HG03066 (cell line): ENCODE measurements at regions not wholly inside any gene's neighbourhood (a gene's known extent, or its start where the extent isn't known, plus 50 kb on each side); places are given as distances from the start of the nearest gene placed in this dataset.

Experiments used
- ATAC-seq: cut with Tn5 transposase; IDR thresholded peaks from one replicate; pipeline ENCODE4 v1.9.1; 2021; ENCODE audit warnings: low read depth; ENCODE audit not compliant: unreplicated experiment

DNA sequence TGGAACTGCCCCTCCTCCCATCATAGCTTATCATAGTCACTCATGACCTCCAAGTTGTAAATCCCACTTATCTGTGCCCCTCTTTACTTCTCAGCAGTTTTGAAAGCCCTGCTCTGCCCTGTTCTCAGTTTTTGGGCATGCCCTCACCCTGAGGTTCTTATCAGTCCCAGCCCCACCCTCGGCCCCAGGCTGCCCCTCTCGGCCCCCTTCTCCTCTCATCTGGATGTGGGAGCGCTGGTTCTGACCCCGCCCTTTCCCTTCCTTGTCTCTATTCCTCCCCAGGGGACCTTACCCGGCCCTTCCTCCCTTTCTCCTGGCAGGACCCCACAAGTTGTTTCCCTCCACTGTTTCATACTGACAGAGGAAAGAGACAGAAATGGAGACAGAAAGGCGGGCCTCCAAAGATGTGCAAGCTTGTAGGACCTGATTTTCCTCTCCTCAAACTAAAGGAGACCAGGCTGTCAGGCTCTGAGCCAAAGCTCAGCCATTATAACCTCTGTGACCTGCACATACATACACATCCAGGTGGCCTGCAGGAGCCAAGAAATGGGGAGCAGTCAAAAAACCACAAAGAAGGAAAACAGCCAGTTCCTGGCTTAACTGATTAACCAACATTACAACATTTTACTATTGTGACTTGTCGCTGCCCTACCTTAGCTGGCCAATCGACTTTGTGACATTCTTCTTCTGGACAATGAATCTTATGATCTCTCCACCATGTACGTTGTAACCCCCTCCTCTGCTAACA is 171.0 kb upstream of the HS6ST1 start:
- ATAC-seq, result no peak

DNA sequence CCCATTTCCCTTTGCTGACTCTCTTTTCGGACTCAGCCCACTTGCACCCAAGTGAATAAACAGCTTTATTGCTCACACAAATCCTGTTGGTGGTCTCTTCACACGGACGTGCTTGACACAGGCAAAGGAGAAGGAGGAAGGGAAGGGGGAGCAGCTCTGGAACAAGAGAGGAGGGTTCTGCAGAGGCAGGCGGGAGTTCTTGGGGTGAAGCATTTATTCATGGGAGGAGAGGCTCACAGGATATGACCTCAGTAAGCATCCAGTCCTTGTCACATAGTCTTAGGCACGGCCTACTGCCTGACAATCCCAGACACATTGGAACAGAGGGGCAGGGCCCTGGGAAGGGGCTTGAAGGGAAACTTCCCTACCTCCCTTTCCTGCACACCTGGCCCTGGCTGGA is 171.7 kb upstream of the HS6ST1 start:
- ATAC-seq, result no peak

DNA sequence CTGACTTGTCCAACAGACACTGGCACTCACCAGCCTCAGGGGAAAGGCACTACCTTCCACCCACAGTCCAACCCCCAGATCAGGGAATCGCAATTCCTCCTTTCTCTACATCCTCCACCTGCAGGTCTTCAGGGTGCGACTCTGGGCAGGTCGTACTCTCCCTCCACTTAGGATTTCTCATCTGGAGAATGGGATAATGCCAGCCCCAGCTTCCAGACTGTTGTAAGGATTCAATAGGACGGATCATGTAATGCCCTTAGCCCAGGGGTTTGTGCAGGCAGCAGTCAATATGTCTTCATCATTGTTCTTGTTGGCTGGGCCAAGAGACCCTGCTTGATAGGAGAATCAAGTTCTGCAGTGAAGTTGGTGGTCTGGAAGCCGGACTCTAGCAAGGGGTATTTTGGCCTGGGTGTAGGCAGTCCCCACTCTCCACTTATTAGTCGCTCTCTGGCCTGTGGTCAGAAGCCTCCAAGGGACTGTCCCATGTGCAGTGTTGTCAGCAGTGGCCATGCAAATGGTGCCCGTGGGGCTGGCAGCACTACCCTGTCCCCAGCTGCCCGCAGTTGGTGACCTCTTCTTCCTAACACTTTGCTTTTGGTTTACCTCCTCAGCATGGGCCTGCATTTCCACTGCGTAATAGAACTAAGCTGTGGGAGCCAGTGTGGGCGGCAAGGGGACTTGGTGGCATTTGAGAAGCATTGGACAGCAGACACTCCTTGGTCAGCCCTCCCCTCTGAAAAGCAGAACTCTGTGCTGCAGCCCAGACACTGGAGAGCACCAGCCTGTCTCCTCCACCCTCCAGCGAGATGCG is 172.4 kb upstream of the HS6ST1 start:
- no peak for ATAC-seq

DNA sequence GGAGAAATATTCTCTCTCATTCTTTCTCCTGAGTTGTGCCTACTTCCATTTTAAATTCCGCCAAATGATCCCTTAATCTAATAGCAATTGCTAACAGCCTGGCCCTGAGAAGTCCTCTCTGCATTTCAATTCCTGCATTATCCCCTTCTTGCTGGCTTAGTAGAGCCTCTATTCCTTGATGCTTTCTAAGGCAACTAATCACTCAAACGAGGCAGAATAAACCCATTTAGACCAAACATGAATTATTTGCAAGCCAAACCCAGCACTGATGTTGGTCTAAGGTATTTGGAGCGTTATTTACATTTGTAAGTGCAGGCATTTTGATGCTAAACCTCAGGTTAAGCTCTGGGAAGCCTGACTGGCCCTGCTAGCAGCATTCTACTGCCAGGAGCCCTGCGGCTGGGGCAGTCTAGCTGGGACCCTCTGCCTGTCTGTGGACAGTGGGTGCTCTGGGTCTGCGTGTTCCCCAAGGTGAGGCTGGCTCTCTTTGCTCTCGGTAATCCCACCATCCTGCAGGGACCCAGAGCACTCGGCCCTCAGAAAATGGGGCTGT is 173.1 kb upstream of the HS6ST1 start:
- ATAC-seq, result no peak

DNA sequence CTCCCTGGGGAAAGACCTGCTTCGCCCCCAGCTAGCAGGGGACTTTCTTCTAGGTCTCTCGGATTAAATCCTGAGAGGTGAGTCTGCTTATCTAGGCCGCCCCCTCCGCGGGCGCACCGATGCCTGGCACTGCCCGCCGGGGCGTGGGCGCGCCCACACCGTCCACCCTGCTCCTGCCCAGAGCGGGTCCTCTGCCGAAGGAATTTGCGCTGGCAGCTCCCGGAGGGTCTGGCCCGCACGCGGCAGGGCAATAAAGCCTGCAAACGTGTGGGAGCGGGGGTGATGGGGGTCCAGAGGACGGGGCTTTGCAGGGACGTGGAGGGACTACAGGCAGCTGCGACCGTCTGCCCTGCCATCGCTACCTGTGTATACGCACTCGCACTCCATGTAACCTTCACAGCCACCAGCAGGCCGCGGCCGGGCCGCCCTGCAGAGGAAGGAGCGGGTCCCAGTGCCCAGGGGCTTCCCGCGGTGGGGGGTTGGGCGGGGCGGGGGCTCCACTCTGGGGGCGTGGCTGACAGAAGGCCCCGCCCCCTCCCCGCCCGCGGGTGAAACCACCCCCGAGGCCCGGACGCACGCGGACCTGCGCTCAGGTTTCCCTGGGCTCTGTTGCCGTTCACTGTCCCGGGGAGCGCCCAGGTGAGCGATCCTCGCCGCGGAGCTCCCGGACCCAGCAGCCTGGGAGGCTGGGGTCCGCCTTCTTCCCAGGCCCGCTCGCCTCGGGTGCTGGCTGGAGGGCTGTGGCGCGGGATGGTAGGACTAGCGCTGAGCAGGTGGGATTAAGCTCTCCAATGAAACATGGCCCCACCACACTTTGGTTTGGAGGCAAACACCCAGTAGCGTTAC is 174.5 kb upstream of the HS6ST1 start:
- no peak for ATAC-seq

DNA sequence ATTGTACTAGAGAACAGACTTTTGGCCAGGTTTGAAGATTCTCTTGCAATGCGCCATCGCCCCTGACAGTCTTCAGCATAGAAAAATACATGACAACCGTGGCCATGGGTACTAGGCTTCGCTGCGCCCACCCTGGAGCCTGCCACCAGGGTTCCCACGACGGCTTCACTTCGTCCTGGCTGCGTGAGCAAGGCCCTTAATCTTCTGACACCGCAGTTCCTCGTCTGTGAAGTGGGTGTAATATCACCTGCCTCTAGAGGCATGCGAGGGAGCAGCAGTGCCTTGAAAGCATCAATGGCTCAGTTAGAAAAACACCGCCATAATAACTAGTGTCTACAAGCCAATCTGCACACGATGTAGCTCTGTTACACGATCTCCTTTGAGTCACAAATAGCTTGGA is 175.2 kb upstream of the HS6ST1 start:
- ATAC-seq, result no peak

DNA sequence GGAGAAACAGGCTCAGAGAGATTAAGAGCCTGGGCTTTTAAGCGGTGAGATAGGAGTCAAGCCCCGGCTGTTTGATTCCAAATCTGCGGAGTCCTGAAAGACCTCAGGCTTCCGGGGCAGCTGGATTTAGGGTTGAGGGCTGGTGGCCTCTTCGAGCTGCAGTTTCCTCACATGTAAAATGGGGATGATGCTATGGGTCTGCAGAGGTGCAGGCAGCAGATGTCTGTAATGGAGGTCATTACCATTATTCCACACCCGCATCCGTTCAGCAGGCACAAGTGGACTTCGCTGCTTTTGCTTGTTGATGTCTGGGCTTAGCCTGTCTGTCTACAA is 175.6 kb upstream of the HS6ST1 start:
- ATAC-seq, result no peak

DNA sequence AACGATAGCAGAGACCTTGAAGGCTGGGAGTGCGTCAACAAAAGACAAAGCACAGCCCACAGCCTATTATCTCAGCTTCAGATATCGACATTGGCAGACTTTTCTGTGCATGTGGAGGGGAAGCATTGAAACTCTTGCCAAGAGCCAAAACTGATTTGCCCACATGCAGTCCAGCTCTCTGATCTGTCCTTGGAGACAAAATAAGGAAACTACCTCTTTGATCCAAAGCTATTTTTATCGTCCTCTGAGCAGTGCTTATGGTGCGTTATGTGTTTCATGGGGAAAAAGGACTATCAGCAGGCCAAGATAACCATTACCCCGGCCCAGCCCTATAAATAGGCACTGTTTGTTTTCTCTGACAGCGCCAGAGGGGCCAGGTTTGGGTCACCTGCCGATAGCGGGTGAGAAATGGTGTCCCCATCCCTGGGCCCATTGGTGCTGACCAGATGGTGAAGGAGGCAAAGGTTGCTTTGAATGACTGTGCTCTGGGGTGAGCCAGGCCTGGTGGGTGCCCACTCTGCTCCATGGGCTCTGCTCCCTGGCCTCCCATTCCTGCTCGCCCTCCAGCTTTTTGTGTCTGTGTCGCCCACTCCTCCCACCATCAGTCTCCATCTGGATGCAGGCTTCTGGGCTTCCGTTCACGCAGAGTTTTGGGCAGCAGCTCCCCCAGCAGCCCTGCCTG is 176.1 kb upstream of the HS6ST1 start:
- ATAC-seq, result no peak

DNA sequence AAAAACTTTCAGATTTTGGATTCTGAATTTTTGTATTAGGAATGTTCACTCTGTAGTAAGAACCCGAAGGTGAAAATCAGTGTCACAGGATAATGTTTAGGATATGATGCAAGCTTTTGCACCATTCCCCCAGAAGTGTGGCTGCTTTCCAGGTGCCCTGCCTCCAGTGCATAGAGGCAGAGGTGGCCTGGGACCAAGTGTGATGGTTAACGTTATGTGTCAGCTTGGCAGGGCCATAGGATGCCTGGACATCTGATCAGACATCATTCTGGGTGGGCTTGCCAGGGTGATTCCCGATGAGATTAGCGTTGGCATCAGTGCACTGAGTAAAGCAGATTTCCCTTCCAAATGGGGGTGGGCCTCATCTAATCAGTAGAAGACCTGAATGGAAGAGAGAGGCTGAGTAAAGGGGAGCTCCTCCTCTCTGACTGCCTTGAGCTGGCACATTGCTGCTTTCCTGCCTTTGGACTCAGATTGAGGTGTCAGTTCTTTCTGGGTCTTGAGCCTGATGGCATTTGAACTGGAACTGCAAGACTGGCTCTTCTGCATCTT is 177.4 kb upstream of the HS6ST1 start:
- ATAC-seq, result no peak

DNA sequence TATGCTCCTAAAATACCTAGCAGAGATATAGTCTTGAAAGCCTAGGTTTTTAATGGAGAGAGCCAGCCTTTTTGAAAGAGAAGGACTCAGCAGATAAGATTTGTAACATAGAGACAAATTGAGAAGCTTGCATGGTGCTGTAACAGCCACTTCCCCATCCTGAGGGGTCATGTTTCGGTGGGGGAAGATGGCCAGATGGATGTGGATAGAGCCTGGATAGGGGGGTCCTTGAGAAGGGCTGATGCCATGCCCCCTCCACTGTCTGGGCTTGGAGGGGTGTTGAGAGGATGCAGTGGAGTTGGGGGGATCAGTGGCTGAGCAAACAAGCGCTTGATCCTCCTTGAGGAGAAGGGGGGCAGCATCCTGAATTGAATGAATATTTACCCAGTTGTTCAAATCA is 178.0 kb upstream of the HS6ST1 start:
- no peak for ATAC-seq

DNA sequence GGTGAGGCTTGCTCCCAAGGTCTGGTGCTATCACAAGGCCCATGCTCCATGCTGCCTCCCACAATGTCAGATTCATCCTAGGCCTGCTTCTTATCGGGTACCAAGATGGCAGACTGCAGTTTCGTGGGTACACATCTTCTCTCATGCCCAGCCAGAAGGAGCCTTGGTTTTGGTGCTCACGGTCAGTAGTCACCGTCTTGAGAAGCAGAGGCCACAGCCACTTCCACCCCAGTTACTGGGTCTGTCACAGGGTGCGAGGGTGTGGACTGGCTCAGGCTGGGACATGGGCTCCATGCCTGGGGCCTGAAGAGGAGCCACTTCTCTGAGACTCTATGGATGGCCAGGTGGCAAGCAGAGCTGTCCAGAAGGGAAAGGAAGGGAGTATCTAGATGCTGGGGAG is 178.8 kb upstream of the HS6ST1 start:
- no peak for ATAC-seq

DNA sequence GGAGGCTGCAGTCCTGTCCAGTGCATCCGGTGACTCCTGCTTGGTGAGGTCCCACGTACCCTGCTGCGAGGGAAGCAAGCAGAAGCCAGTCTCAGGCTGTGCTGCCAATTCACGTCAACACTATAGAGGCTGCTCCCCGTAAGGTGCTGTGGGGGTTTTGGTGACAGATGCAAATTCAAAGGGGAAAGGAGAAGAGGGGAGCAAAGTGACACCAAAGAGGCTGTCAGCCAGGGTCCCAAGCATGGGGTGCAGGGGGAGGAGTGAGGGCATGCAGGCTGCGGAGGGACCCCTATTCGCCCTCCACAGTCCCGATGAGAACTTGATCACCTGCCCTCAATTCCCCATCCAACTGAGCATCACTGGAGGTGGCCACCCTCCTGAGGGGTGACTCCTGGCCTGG is 179.4 kb upstream of the HS6ST1 start:
- no peak for ATAC-seq

DNA sequence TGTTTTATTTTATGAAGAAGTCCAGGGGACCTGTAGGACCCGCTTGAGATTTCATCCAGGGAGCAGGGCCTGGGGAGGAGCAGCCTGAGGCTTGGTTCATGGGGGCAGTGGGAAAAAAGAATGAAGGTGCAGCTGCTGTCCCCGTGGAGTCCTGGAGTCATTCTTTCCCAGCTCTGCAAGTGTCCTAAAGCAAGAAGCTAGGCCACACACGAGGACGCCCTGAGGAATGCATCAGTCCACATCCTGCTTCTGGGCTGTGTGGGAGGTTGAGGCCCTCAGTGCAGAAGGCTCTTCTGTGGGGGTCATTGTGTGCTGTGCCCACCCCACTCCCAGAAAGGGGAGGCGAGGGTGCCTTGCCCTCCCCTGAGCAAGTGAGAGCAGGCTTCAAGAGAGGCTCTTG is 179.9 kb upstream of the HS6ST1 start:
- no peak for ATAC-seq

DNA sequence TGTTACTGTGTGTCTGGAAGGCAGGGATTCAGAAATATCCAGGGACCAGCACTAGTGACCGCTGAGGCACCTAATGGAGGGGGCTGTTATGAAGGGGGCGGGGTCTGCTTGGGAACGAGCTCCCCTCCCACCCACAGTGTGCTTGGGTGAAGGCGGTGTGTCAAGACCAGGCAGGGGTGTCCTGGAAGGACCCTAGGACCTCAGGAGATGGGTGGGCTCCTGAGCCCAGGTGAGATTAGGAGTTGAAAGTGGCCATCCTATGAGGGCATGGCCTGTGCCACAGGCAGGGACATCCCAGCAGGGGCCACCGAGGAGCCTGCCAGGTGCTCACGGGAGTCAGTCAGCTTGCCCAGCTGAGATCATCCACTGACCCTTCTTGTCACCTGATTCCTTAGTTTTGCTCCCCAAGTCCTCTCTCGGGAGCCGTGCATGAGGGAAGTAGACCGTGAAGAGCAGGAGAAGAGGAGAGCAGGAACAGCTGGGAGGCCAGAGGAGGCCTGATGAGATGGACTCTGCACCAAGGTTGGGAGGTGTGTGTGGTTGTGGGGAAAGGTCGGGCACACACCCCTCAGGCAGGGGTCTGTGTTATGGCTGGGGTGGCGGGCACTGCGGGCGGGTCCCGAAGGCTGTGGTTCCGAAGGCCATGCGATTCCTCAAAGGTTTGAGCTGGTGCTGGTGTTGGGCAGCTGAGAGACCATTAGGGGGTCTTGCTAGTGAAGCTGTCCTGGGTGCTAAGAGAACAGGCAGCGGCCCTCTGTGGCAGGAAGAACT is 180.9 kb upstream of the HS6ST1 start:
- no peak for ATAC-seq

DNA sequence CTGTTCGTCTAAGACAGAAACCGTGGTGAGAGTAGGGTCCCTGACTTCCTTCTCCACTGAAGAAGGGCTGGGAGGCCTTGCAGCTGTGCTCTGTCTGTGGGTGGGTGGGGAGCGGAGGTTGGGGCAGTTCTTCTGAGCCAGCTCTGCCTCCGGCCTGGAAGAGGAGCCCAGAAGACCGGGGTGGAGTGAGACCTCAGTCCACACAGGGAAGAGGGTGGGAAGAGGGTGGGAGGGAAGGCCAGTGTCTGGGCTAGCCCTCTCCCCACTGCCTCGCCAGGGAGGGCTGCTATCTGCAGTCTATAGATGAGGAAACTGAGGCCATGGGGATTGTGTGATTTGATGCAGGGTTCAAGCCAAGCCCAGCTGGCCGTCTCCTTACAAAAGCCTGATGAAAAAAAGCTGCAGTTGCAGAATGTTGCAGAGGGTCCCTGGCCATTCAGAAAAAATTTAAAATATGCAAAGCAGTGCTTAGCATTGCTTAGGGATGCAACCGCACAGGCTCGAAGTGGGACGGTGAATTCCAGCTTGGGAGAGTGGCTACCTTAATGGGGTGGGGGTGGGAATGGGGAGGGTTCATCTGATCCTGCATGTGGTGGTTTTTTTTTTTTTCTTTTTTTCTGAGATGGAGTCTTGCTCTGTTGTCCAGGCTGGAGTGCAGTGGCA is 181.6 kb upstream of the HS6ST1 start:
- ATAC-seq, result no peak

DNA sequence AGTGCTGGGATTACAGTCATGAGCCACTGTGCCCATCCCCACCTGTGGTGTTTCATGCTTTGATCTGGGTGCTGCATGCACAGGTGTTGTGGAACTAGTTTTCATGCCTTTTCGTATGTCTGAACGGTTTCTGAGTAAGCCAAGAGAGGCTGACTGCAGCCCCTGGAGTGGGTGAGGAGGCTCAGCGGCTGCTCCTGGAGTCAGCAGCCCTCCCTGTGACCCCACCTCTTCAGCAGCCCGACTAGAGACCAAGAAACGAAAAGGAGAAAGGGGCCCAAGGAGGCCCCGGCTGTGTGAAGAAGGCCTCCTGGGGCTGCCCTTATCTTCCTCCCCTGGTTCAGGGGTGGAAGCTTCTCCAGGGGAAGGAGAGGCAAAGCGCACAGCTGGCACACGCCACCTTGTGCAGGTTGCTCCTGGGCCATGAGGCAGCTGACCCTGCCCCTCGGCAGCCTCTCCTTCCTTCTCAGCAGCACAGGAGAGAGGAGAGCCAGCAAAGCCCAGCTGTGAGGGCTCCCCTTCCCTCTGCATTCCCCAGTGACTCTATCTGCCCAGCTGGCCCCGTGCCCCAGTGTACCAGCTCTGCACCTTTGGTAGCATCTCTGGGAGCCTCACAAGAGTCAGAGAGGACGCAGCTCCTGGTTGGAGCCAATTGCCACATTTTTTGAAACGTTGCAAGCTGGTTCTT is 182.5 kb upstream of the HS6ST1 start:
- no peak for ATAC-seq

DNA sequence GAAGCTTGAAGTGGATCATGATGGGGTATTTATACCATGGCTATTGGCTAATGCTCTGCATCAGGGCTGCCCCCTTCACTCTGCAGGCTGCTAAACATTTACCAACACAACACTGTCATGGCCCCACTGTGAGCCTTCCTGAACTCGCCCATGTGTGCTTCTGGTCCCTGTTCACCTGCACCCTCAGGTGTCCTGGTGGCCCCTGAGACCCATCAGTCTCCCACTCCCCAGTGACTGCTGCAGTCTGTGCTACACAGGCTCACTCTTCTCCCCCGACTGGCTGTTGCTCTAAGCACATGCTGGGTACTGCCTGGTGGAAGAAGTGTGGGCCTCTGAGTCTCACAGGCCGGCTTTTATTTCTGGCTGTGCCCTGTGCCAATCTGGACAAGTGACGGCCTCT is 183.0 kb upstream of the HS6ST1 start:
- ATAC-seq, result no peak

DNA sequence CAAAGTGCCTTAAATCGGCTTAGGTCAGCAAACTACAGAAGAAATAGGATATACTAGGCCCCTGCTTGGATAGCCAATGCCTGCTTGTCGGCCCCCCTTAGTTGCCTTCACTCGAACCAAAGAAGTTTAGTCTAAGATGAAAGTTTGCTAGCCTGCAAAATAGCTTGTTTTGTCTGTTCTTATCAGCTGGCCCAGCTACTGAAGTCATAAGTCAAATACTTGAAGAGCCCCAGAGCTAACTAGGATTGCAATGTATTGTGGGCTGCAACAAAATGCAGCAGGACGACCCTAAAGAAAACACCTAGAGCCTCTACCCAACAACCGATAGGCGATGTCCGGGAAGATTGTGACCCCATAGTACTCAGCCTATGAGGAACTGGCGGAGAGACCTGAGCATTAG is 183.5 kb upstream of the HS6ST1 start:
- no peak for ATAC-seq
